AG08395 (cell line): ENCODE measurements at regions not wholly inside any gene's neighbourhood (a gene's known extent, or its start where the extent isn't known, plus 50 kb on each side); places are given as distances from the start of the nearest gene placed in this dataset.

ENCODE experiments used
- DNase-seq: peaks from one replicate; pipeline ENCODE4 v3.0.0; 2012; ENCODE audit warnings: mixed read lengths, low spot score

GRCh38 chr3:30495172-30496065, 111.0 kb upstream of the TGFBR2 start:
- DNase-seq = no peak

GRCh38 chr3:30496066-30496966, 110.1 kb upstream of the TGFBR2 start:
- peak; percentile 69 for DNase-seq

GRCh38 chr3:30498587-30498967, 107.8 kb upstream of the TGFBR2 start:
- no peak for DNase-seq

GRCh38 chr3:30500666-30501399, 105.6 kb upstream of the TGFBR2 start:
- DNase-seq = no peak

DNA sequence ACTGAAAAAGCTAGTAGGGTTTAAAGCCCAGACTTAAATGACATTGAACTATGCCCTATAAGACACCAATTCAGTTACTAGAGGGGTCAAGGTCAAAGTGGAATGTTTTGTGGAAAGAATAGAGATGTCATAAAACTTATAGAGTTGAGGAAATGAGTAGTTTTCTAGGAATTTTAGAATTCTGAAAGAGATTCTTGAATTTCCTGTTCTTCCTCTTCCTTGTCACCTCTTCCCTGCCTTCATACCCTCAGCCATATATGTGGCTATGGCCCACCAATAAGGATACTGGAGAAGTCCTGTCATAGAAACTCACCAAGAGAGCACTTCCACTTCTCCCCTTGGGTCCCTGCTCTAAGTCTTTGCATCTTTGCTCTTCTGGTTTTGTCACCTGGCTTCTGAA, 104.9 kb upstream of the TGFBR2 start:
- no peak for DNase-seq

GRCh38 chr3:30502051-30502741, 104.2 kb upstream of the TGFBR2 start:
- no peak for DNase-seq

- peak; percentile 40 for DNase-seq
These were observed 103.7 kb upstream of the TGFBR2 start for GRCh38 chr3:30502742-30503073.

DNA sequence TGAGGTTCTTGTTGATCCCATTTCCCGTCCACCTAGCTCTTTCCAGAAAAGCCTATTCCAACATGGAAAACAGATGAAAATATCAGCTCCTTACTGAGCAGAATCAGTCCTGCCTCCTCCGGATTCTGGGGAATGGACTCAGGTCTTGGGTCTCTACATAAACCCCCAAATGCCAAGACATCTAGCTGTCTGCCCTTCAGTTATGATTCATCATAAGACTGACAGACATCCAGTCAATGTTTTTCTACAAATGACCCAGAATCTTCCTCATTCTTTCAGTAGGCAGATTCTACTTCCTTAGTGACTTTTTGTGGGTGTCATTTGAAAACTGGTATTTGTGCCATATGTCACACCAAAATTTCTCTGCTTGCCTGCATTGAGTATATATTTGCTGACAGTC, 103.0 kb upstream of the TGFBR2 start:
- DNase-seq = no peak

GRCh38 chr3:30504939-30505338, 101.5 kb upstream of the TGFBR2 start:
- no peak for DNase-seq

DNA sequence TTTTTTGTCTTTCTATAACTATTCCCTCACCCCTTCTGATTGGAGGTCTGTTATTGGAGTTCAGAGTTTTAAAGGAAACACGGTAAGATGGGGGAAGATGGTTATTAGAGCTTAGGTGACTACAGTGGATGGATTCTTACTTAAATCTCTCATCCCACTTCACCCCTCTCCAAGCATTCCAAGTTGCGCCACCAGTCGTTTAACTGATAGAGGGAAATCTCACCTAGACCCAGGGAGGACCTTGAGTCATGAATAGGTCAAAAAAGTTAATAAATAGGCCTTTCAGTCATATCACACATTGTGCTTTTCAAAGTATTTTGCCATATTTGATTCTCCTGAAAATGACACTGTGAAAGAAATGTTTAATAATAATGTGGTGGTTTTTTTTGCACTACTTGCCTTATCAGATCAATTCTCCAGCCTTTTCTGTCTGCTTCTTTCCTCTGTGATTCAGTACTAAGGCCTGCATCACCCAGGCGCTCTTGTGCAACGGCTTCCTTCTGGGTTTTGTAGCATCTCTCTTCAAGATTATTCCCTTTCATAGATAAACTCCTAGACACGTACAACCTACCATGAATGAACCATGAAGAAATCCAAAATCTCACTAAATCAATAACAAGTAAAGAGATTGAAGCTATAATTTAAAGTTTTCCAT, 100.4 kb upstream of the TGFBR2 start:
- DNase-seq = no peak

DNA sequence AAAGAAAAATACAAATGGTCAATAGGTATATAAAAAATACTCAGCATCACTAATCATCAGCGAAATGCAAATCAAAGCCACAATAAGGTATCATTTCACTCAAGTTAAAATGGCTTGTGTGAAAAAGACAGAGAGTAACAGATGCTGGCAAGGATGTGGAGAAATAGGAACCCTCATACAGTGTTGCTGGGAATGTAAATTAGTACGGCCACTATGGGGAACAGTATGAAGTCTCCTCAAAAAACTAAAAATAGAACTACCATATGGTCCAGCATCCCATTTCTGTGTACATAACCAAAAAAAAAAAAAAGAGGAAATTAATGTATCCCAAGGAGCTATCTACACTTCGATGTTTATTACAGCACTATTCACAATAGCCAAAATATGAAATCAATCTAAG, 98.1 kb upstream of the TGFBR2 start:
- no peak for DNase-seq

GRCh38 chr3:30510596-30510995, 95.8 kb upstream of the TGFBR2 start:
- DNase-seq = no peak

- peak; percentile 81 for DNase-seq
These were observed 94.7 kb upstream of the TGFBR2 start for GRCh38 chr3:30511524-30512251.

DNA sequence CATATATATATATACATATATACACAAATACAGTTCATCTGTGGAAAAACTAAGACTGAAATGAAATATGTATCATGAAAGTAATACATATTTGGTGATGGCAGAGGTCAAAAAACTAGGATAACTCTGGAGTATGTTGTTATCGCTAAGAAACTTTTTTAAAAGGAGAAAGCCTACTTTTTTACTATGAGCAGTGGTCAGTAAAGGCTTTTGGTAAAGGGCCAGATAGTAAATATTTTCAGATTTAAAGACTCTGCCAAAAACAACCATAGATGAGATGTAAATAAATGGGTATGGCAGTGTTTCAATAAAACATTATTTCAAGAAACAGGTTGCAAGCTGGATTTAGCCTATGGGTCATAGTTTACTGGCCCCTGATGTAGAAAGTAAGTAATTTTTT, 93.8 kb upstream of the TGFBR2 start:
- DNase-seq = no peak

DNA sequence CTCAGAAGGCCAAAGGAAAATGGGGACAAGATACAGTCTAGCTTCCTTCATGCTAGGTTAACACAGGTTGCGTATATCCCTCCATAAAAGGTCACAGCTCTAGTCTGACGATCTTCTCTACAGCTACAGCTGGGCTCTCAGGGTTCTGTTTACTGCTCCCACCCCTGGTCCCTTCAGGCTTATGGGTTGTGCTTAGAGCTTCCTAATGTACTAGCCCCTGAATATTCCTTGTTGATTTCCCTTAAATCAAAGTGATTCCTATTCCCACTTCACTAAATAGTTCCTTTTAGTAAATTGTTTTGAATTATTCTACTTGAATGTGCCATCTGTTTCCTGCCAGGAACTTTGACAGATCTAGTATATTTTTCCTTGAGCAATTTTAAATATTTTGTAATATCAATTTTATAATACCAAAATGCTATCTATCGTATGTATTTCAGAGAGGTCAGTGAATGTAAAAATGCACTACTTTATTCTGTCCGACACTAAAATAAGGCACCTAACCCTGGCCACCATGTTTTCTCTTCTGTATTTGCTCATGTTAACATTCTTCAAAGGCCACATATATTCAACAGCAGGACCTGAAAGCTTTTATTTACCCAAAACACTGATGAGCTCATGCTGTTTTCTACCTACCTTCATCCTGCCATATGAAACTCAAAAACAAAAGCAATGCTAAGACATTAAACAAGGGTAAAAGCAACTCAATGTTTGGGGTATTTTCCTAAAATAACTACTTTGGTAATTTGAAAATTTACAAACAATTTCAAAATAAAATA, 92.8 kb upstream of the TGFBR2 start:
- no peak for DNase-seq

DNA sequence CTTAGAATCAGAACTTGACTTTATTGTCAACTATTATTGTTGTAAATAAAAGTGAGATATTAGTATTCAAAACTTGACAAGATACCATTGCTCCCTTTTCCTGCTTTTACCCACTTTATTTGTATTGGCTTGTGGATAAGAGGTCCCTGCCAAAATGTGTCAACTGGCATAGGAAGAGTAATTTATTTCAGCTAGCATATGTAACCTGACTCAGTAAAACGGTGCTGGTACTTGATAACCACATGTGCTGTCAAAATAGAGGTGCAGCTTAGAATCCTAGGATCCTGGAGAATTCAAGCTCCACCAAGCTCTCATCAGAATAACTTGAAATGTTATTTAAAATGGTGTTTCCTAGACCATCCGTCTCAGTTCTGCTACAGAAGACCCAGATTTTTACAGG, 90.2 kb upstream of the TGFBR2 start:
- DNase-seq = no peak

DNA sequence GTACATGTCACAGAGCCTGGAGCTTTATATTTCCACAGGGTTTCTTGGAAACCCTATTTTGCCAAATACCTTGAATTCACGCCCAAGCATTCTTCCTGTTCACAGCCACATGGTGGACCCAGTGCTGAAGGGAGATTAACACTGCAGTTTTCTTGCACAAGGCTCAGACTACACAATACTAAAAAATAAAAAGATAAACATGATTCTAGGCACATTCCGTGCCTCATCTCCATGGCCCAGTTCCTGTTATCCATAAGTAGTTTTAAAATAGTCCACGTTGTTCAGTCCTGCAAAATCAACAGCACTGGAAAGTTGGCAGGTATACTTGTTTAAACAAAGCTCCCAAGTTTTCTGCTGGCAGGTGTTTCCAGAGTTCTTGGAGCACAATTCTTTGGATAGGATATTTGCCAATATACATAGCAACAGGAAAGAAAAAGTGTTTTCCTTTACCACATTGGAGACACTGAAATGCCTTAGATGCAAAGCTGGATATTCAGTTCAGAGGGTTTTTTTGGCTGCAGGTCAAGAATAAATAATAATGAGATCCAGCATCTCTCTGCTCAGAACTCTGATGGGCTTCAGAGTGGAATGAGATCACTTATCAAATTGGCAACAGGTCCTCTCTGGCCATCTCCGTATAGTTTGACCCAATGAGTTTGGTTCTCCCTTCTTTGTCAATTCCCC, 88.1 kb upstream of the TGFBR2 start:
- DNase-seq = peak; percentile 13

- no peak for DNase-seq
These were observed 87.5 kb upstream of the TGFBR2 start for GRCh38 chr3:30518872-30519271.

GRCh38 chr3:30520699-30521098, 85.7 kb upstream of the TGFBR2 start:
- no peak for DNase-seq
